CD14-positive monocyte (primary cell): ENCODE measurements at regions not wholly inside any gene's neighbourhood (a gene's known extent, or its start where the extent isn't known, plus 50 kb on each side); places are given as distances from the start of the nearest gene placed in this dataset.

Source experiments
- DNase-seq, 3 donors: peaks; one replicate each; pipeline ENCODE4 v3.0.0-alpha.2; 2011 to 2022
- H2AFZ ChIP-seq: 2 replicates; pipeline ENCODE4 v1.6.0; 2012; ENCODE audit warnings: mild to moderate bottlenecking, low read depth, low read length, inconsistent platforms; ENCODE audit not compliant: insufficient read depth, poor library complexity, severe bottlenecking
- H3K27ac ChIP-seq, 2 donors: 1 replicate in 1 of 2; 2 replicates in 1 of 2; pipeline ENCODE4 v1.5.1; 2012 to 2013; ENCODE audit warnings: low read length in 2 of 2, control low read depth in 1 of 2, inconsistent platforms in 1 of 2, low read depth in 1 of 2, mild to moderate bottlenecking in 1 of 2
- H3K27me3 ChIP-seq, 2 donors: one replicate each; pipeline versions ENCODE4 v1.6.0 to v1.6.1; 2011 to 2013; ENCODE audit warnings: low read length in 2 of 2; ENCODE audit not compliant: control insufficient read depth in 2 of 2, insufficient read depth in 2 of 2
- H3K36me3 ChIP-seq, 2 donors: replicated peaks in 1 of 2; 1 replicate in 1 of 2; 2 replicates in 1 of 2; pipeline versions ENCODE4 v1.5.1 to v1.6.1; 2012 to 2013; ENCODE audit warnings: low read length in 2 of 2, control low read depth in 1 of 2, inconsistent platforms in 1 of 2, mild to moderate bottlenecking in 1 of 2; ENCODE audit not compliant: insufficient read depth in 2 of 2, control insufficient read depth in 1 of 2
- H3K4me1 ChIP-seq, 2 donors: 1 replicate in 1 of 2; 2 replicates in 1 of 2; pipeline versions ENCODE4 v1.5.1 to v1.6.1; 2012 to 2013; ENCODE audit warnings: low read length in 2 of 2, control low read depth in 1 of 2, inconsistent platforms in 1 of 2, mild to moderate bottlenecking in 1 of 2, moderate library complexity in 1 of 2; ENCODE audit not compliant: insufficient read depth in 2 of 2, control insufficient read depth in 1 of 2
- H3K4me2 ChIP-seq: replicated peaks from 2 replicates; pipeline ENCODE3; 2012; ENCODE audit warnings: low read length, moderate library complexity, mild to moderate bottlenecking; ENCODE audit not compliant: poor library complexity, severe bottlenecking; ENCODE audit errors: extremely low read depth
- H3K4me3 ChIP-seq, 3 experiments: fragments of 200-600 bp in 1 of 3; sonication (generic) in 1 of 3; replicated peaks in 1 of 3; 1 replicate in 2 of 3; 2 replicates in 1 of 3; pipeline ENCODE4 v1.5.1; 2011 to 2013; ENCODE audit warnings: low read length in 3 of 3, mild to moderate bottlenecking in 3 of 3, control low read depth in 2 of 3, low read depth in 2 of 3, inconsistent platforms in 1 of 3, moderate library complexity in 1 of 3
- H3K79me2 ChIP-seq: 2 replicates; pipeline ENCODE4 v1.6.0; 2012; ENCODE audit warnings: mild to moderate bottlenecking, control low read depth, inconsistent platforms, low read length, moderate library complexity; ENCODE audit not compliant: insufficient read depth
- H3K9ac ChIP-seq: 2 replicates; pipeline ENCODE4 v1.6.0; 2017; ENCODE audit warnings: low read length, mild to moderate bottlenecking; ENCODE audit not compliant: insufficient read depth, poor library complexity, severe bottlenecking
- H3K9me3 ChIP-seq, 2 donors: replicated peaks in 1 of 2; 1 replicate in 1 of 2; 2 replicates in 1 of 2; pipeline versions ENCODE4 v1.5.1 to v1.6.1; 2012 to 2013; ENCODE audit warnings: low read length in 2 of 2, control low read depth in 1 of 2; ENCODE audit not compliant: control insufficient read depth in 1 of 2, insufficient read depth in 1 of 2
- H4K20me1 ChIP-seq: 2 replicates; pipeline ENCODE4 v1.6.0; 2012; ENCODE audit warnings: mild to moderate bottlenecking, low read length, control low read depth, moderate library complexity; ENCODE audit not compliant: insufficient read depth
- H3K27ac Mint-ChIP-seq, 7 donors: one replicate each; pipeline ENCODE4 v1.8.0; 2020; ENCODE audit warnings: mild to moderate bottlenecking in 7 of 7, mixed read lengths in 7 of 7, moderate library complexity in 6 of 7, inconsistent platforms in 2 of 7
- H3K27me3 Mint-ChIP-seq, 3 donors: one replicate each; pipeline ENCODE4 v1.8.0; 2021 to 2022; ENCODE audit warnings: low read depth in 3 of 3, mild to moderate bottlenecking in 3 of 3, mixed read lengths in 3 of 3, moderate library complexity in 3 of 3, inconsistent platforms in 1 of 3
- H3K36me3 Mint-ChIP-seq, 2 donors: one replicate each; pipeline ENCODE4 v1.8.0; 2020; ENCODE audit warnings: mixed read lengths in 2 of 2, inconsistent platforms in 1 of 2, mild to moderate bottlenecking in 1 of 2
- H3K4me1 Mint-ChIP-seq: one replicate; pipeline ENCODE4 v1.8.0; 2020; ENCODE audit warnings: mild to moderate bottlenecking, mixed read lengths
- H3K4me3 Mint-ChIP-seq, 2 donors: one replicate each; pipeline ENCODE4 v1.8.0; 2020; ENCODE audit warnings: mild to moderate bottlenecking in 2 of 2, mixed read lengths in 2 of 2, moderate library complexity in 1 of 2
- H3K9me3 Mint-ChIP-seq, 7 donors: one replicate each; pipeline ENCODE4 v1.8.0; 2020 to 2022; ENCODE audit warnings: mixed read lengths in 7 of 7, mild to moderate bottlenecking in 6 of 7, moderate library complexity in 6 of 7, inconsistent platforms in 2 of 7
- WGBS: methylation state at CpG from one replicate; pipeline ENCODE4 v1.1.5; 2013; ENCODE audit warnings: missing lambda C conversion rate; ENCODE audit not compliant: insufficient coverage; 5-methylcytosine and 5-hydroxymethylcytosine counted together
- intact Hi-C, 2 donors: fragments of 100-400 bp; cut with micrococcal nuclease; formaldehyde crosslinking; loops; one replicate each; pipeline versions ENCODE4 v1.15.0 to v1.15.1; 2023
- TF ChIP-seq, protein P1 (sequence below): fragments of 200-600 bp; IDR thresholded peaks from one replicate; pipeline ENCODE4 v1.8.0; 2022; ENCODE audit warnings: antibody characterized with exemption, mild to moderate bottlenecking

DNA sequence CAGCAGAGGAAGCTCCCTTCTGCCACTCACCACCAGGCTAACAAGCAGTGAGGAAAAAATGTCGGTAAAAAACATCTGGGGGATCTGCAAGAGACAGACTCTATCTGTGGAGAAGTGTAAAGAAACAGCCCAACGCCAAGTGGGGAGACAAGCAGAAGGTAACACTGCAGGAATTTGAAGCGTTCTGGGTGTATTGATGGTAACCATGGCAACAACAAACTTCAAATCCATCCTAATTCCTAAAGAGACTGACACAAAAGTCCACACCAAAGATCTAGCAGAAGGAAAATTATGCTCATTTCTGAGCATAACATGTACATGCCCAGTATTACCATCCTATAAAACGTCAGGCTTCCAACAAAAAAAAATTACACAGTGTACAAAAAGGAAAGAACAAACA, 449.3 kb downstream of the GABRB3 start:
- peaks cover 5 to 22% (median 13%) of the 10 kb centered on the region in 7 donors for H3K9me3 Mint-ChIP-seq
- Histone ChIP-seq H3K36me3 (no peaks in the 10 kb centered on the region), H3K9me3 (peaks cover 25 to 26% of the 10 kb centered on the region in 2 donors), H3K4me1 (no peaks in the 10 kb centered on the region), H3K79me2 (no peaks in the 10 kb centered on the region), H2AFZ (no peak overlapping the region), H3K4me2 (no peak overlapping the region), H3K27ac (no peak overlapping the region), H3K9ac (no peak overlapping the region), H3K4me3 (no peak overlapping the region), H4K20me1 (no peaks in the 10 kb centered on the region), H3K27me3 (no peaks in the 10 kb centered on the region)
- TF ChIP-seq, protein P1, sequence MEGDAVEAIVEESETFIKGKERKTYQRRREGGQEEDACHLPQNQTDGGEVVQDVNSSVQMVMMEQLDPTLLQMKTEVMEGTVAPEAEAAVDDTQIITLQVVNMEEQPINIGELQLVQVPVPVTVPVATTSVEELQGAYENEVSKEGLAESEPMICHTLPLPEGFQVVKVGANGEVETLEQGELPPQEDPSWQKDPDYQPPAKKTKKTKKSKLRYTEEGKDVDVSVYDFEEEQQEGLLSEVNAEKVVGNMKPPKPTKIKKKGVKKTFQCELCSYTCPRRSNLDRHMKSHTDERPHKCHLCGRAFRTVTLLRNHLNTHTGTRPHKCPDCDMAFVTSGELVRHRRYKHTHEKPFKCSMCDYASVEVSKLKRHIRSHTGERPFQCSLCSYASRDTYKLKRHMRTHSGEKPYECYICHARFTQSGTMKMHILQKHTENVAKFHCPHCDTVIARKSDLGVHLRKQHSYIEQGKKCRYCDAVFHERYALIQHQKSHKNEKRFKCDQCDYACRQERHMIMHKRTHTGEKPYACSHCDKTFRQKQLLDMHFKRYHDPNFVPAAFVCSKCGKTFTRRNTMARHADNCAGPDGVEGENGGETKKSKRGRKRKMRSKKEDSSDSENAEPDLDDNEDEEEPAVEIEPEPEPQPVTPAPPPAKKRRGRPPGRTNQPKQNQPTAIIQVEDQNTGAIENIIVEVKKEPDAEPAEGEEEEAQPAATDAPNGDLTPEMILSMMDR: no peak
- no CpG with 5 or more reads among the region's 4 CpGs for WGBS
- intact Hi-C loops: no loop called here
- no peak overlapping the region for H3K27ac Mint-ChIP-seq
- peaks cover 0 to 2% (median 0%) of the 10 kb centered on the region in 3 donors for H3K27me3 Mint-ChIP-seq
- H3K4me3 Mint-ChIP-seq: no peak overlapping the region
- H3K36me3 Mint-ChIP-seq: no peaks in the 10 kb centered on the region
- DNase-seq: no peak
- no peaks in the 10 kb centered on the region for H3K4me1 Mint-ChIP-seq

DNA sequence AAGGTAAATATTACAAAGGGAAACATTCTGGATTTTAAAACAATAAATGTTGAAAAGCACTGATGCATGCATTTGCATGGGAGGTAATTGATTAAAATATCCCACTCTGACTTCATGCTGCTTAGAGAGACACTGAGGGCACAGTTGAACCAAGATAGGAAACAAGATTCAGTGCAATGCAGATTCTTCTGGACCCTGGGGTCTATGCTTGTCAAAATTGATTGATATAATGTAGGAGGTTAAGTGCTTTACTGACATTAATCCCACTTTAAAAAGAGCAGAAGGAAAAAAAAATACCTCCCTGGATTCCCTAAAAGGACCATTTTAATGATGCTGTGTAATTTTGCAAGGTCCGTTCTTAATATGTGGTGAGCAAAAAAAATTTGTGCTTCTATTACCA, 454.2 kb downstream of the GABRB3 start:
- H3K4me1 Mint-ChIP-seq: no peaks in the 10 kb centered on the region
- TF ChIP-seq, protein P1: no peak
- peaks cover 2 to 29% (median 8%) of the 10 kb centered on the region in 7 donors for H3K9me3 Mint-ChIP-seq
- no peak overlapping the region for H3K4me3 Mint-ChIP-seq
- Histone ChIP-seq H3K4me1 (no peaks in the 10 kb centered on the region), H3K27ac (no peak overlapping the region), H3K27me3 (no peaks in the 10 kb centered on the region), H3K4me2 (no peak overlapping the region), H3K36me3 (no peaks in the 10 kb centered on the region), H2AFZ (no peak overlapping the region), H3K9ac (no peak overlapping the region), H4K20me1 (no peaks in the 10 kb centered on the region), H3K9me3 (peaks cover 27 to 45% of the 10 kb centered on the region in 2 donors), H3K4me3 (no peak overlapping the region), H3K79me2 (no peaks in the 10 kb centered on the region)
- no peaks in the 10 kb centered on the region for H3K36me3 Mint-ChIP-seq
- DNase-seq: no peak
- no peak overlapping the region for H3K27ac Mint-ChIP-seq
- intact Hi-C loops: no loop called here
- peaks cover 0 to 2% (median 0%) of the 10 kb centered on the region in 3 donors for H3K27me3 Mint-ChIP-seq
- no CpG with 5 or more reads among the region's 1 CpG for WGBS
